GM12878 (cell line): ENCODE measurements at regions not wholly inside any gene's neighbourhood (a gene's known extent, or its start where the extent isn't known, plus 50 kb on each side); places are given as distances from the start of the nearest gene placed in this dataset.

Experiments used
- BACH1 ChIP-seq: fragments of 450-650 bp; IDR thresholded peaks from 2 replicates; pipeline ENCODE4 v1.6.1; 2017; ENCODE audit warnings: mild to moderate bottlenecking, borderline replicate concordance
- CBX5 ChIP-seq: sonication (generic); IDR thresholded peaks from 2 replicates; pipeline ENCODE4 v1.6.1; 2016; ENCODE audit warnings: low read depth, moderate library complexity, mild to moderate bottlenecking, inconsistent platforms
- EZH2 ChIP-seq: IDR thresholded peaks from 2 replicates; pipeline ENCODE4 v1.6.1; 2012; ENCODE audit warnings: low read depth, mild to moderate bottlenecking, control low read depth, inconsistent platforms, low read length, borderline replicate concordance; ENCODE audit not compliant: control insufficient read depth
- HDAC6 ChIP-seq: fragments of 200-600 bp; sonication (generic); IDR thresholded peaks from one replicate; pipeline ENCODE4 v1.8.0; 2017; ENCODE audit warnings: antibody characterized with exemption; ENCODE audit not compliant: unreplicated experiment
- MTA3 ChIP-seq: IDR thresholded peaks from 2 replicates; pipeline ENCODE4 v1.6.1; 2012; ENCODE audit warnings: low read length, inconsistent platforms, borderline replicate concordance
- NFIC ChIP-seq: IDR thresholded peaks from 2 replicates; pipeline ENCODE4 v1.6.1; 2012; ENCODE audit warnings: low read depth, mild to moderate bottlenecking, inconsistent platforms, low read length, moderate library complexity
- POLR2A ChIP-seq: IDR thresholded peaks from 2 replicates; pipeline ENCODE4 v1.6.1; 2011; ENCODE audit warnings: low read depth, mild to moderate bottlenecking, low read length
- POLR2AphosphoS2 ChIP-seq: IDR thresholded peaks from 2 replicates; pipeline ENCODE4 v1.6.1; 2011; ENCODE audit warnings: low read depth, mild to moderate bottlenecking, low read length, improper control_type of control experiment, moderate library complexity
- SIX5 ChIP-seq: IDR thresholded peaks from 2 replicates; pipeline ENCODE4 v1.6.1; 2011; ENCODE audit warnings: mild to moderate bottlenecking, low read depth, low read length, moderate library complexity; ENCODE audit not compliant: severe bottlenecking
- YY1 ChIP-seq: IDR thresholded peaks from 2 replicates; pipeline ENCODE4 v1.6.1; 2011; ENCODE audit warnings: low read depth, mild to moderate bottlenecking, low read length
- ZNF274 ChIP-seq: IDR thresholded peaks from one replicate; pipeline ENCODE4 v1.8.0; 2011; ENCODE audit not compliant: insufficient read length, insufficient read depth
- TF ChIP-seq, protein P1 (sequence below), 3 experiments: IDR thresholded peaks in 2 of 3; conservative IDR thresholded peaks in 1 of 3; 2 replicates each; pipeline ENCODE4 v1.5.1; 2011; ENCODE audit warnings: low read depth in 3 of 3, low read length in 3 of 3, mild to moderate bottlenecking in 3 of 3, control low read depth in 2 of 3, moderate library complexity in 2 of 3, inconsistent platforms in 1 of 3, mixed read lengths in 1 of 3; ENCODE audit not compliant: control insufficient read depth in 2 of 3, insufficient read depth in 1 of 3; ENCODE audit errors: extremely low read depth in 1 of 3
- TF ChIP-seq, protein P2 (sequence below): IDR thresholded peaks from 2 replicates; pipeline ENCODE4 v1.6.1; 2012; ENCODE audit warnings: low read depth, low read length, improper control_type of control experiment
- TF ChIP-seq, protein P3 (sequence below): IDR thresholded peaks from 2 replicates; pipeline ENCODE4 v1.6.1; 2011; ENCODE audit warnings: low read depth, low read length, improper control_type of control experiment, borderline replicate concordance

DNA sequence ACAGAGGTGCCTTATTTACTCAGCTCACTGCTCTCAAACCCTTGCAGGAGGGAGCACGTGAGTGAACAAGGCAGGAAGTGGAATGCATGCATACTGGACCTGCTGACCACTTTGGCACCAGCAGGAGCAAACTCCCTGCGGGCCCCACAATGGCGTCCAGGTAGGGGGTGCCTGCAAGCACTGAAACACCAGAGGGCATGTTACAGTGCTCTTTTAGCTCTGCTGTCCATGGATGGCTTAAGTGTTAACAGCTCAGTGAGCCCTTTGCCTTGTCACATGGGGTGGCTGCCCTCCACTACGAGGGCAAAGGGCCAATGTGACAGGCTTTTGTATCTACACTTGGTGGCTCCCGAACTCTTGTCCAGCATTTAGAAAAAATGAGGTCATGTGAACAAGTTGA, 199.5 kb upstream of the UGT8 start:
- TF ChIP-seq, protein P1, sequence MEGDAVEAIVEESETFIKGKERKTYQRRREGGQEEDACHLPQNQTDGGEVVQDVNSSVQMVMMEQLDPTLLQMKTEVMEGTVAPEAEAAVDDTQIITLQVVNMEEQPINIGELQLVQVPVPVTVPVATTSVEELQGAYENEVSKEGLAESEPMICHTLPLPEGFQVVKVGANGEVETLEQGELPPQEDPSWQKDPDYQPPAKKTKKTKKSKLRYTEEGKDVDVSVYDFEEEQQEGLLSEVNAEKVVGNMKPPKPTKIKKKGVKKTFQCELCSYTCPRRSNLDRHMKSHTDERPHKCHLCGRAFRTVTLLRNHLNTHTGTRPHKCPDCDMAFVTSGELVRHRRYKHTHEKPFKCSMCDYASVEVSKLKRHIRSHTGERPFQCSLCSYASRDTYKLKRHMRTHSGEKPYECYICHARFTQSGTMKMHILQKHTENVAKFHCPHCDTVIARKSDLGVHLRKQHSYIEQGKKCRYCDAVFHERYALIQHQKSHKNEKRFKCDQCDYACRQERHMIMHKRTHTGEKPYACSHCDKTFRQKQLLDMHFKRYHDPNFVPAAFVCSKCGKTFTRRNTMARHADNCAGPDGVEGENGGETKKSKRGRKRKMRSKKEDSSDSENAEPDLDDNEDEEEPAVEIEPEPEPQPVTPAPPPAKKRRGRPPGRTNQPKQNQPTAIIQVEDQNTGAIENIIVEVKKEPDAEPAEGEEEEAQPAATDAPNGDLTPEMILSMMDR (IDR thresholded peaks at IDR 0.05 in 2 of 3, conservative IDR thresholded peaks at IDR 0.05 in 1 of 3; ENCODE audit: control insufficient read depth in 2 of 3, extremely low read depth in 1 of 3, insufficient read depth in 1 of 3, low read depth in 3 of 3, low read length in 3 of 3): no peak
- no peak for TF ChIP-seq POLR2A
- no peak for TF ChIP-seq ZNF274
- TF ChIP-seq MTA3: no peak
- TF ChIP-seq POLR2AphosphoS2: no peak
- no peak for TF ChIP-seq YY1
- no peak for TF ChIP-seq EZH2
- no peak for TF ChIP-seq CBX5
- TF ChIP-seq, protein P2, sequence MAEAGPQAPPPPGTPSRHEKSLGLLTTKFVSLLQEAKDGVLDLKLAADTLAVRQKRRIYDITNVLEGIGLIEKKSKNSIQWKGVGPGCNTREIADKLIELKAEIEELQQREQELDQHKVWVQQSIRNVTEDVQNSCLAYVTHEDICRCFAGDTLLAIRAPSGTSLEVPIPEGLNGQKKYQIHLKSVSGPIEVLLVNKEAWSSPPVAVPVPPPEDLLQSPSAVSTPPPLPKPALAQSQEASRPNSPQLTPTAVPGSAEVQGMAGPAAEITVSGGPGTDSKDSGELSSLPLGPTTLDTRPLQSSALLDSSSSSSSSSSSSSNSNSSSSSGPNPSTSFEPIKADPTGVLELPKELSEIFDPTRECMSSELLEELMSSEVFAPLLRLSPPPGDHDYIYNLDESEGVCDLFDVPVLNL: no peak
- no peak for TF ChIP-seq NFIC
- no peak for TF ChIP-seq BACH1
- no peak for TF ChIP-seq HDAC6
- TF ChIP-seq, protein P3, sequence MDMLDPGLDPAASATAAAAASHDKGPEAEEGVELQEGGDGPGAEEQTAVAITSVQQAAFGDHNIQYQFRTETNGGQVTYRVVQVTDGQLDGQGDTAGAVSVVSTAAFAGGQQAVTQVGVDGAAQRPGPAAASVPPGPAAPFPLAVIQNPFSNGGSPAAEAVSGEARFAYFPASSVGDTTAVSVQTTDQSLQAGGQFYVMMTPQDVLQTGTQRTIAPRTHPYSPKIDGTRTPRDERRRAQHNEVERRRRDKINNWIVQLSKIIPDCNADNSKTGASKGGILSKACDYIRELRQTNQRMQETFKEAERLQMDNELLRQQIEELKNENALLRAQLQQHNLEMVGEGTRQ: no peak
- TF ChIP-seq SIX5: no peak
